DMS53 treated with DMSO at 0.1 percent for 48 hours (cell line): ENCODE measurements at regions not wholly inside any gene's neighbourhood (a gene's known extent, or its start where the extent isn't known, plus 50 kb on each side); places are given as distances from the start of the nearest gene placed in this dataset.
"Not testable (repeated sequence)": the region's sequence is repeated elsewhere in the genome, so short reads cannot be mapped to it uniquely, and the experiment has no call there.

Experiments
- DNase-seq: peaks from one replicate; lab custom pipeline; 2025; ENCODE audit not compliant: unreplicated experiment; lab: John Stamatoyannopoulos, UW

GRCh38 chrX:79511799-79512198 lies 144.7 kb upstream of the ITM2A start:
- no peak for DNase-seq

- DNase-seq, result no peak
Measured at GRCh38 chrX:79506001-79506400, 138.9 kb upstream of the ITM2A start.

- no peak for DNase-seq
Measured at GRCh38 chrX:79482686-79483085, 115.6 kb upstream of the ITM2A start.

- DNase-seq, result no peak
Measured at GRCh38 chrX:79477691-79478090, 110.6 kb upstream of the ITM2A start.

GRCh38 chrX:79466636-79467035 lies 99.5 kb upstream of the ITM2A start:
- no peak for DNase-seq

- DNase-seq, result no peak
Measured at GRCh38 chrX:79462458-79462857, 95.3 kb upstream of the ITM2A start.

- DNase-seq, result not testable (repeated sequence)
Measured at GRCh38 chrX:79456593-79456992, 89.5 kb upstream of the ITM2A start.

- no peak for DNase-seq
Measured at GRCh38 chrX:79452881-79453280, 85.7 kb upstream of the ITM2A start.

- no peak for DNase-seq
Measured at GRCh38 chrX:79444694-79445210, 77.6 kb upstream of the ITM2A start.

GRCh38 chrX:79443121-79443520 lies 76.0 kb upstream of the ITM2A start:
- DNase-seq, result no peak

GRCh38 chrX:79440336-79440735 lies 73.2 kb upstream of the ITM2A start:
- no peak for DNase-seq
